Osteocyte (in vitro differentiated cells): ENCODE measurements at regions not wholly inside any gene's neighbourhood (a gene's known extent, or its start where the extent isn't known, plus 50 kb on each side); places are given as distances from the start of the nearest gene placed in this dataset.

ENCODE experiments used
- DNase-seq: peaks from one replicate; pipeline ENCODE4 v3.0.0; 2021; ENCODE audit warnings: mixed read lengths; ENCODE audit not compliant: unreplicated experiment; ENCODE audit errors: extremely low spot score
- H3K27ac Mint-ChIP-seq: one replicate; pipeline ENCODE4 v1.8.0; 2021; ENCODE audit warnings: mild to moderate bottlenecking, mixed read lengths; ENCODE audit not compliant: unreplicated experiment
- H3K27me3 Mint-ChIP-seq: one replicate; pipeline ENCODE4 v1.8.0; 2021; ENCODE audit warnings: mixed read lengths; ENCODE audit not compliant: unreplicated experiment
- H3K36me3 Mint-ChIP-seq: one replicate; pipeline ENCODE4 v1.8.0; 2021; ENCODE audit warnings: mixed read lengths; ENCODE audit not compliant: unreplicated experiment
- H3K4me1 Mint-ChIP-seq: one replicate; pipeline ENCODE4 v1.8.0; 2021; ENCODE audit warnings: mixed read lengths; ENCODE audit not compliant: unreplicated experiment
- H3K4me3 Mint-ChIP-seq: one replicate; pipeline ENCODE4 v1.8.0; 2021; ENCODE audit warnings: mild to moderate bottlenecking, moderate library complexity, mixed read lengths; ENCODE audit not compliant: unreplicated experiment
- H3K9me3 Mint-ChIP-seq: one replicate; pipeline ENCODE4 v1.8.0; 2021; ENCODE audit warnings: mixed read lengths; ENCODE audit not compliant: unreplicated experiment
- CTCF ChIP-seq: fragments of 200-600 bp; sonication (generic); IDR thresholded peaks from 2 replicates; pipeline ENCODE4 v1.5.0; 2021; ENCODE audit warnings: antibody characterized with exemption, mild to moderate bottlenecking, moderate library complexity

DNA sequence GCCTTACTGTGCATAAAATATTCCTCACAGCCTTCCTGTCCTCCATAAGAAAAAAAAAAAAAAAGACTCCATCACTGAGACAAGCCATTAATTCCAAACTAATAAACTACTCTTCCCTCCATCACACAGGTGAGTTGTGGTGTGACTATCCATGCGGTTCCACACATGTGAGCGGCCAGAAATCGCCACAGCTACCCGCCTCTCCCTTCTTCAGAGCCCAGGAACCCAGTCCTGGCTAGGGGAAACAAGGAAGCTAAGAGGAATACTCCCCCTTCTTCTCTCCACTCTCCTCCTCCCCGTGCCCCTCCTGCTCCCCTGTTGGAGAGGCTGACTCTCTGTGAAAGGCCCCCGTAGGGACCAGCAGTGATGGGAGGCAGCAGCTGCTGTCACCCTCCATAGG, 128.6 kb upstream of the ARID1B start:
- peaks cover 14% of the 10 kb centered on the region for H3K27me3 Mint-ChIP-seq
- no peaks in the 10 kb centered on the region for H3K36me3 Mint-ChIP-seq
- H3K9me3 Mint-ChIP-seq: no peaks in the 10 kb centered on the region
- no peaks in the 10 kb centered on the region for H3K4me1 Mint-ChIP-seq
- DNase-seq: no peak
- no peak for TF ChIP-seq CTCF
- no peak overlapping the region for H3K4me3 Mint-ChIP-seq
- H3K27ac Mint-ChIP-seq: no peak overlapping the region

DNA sequence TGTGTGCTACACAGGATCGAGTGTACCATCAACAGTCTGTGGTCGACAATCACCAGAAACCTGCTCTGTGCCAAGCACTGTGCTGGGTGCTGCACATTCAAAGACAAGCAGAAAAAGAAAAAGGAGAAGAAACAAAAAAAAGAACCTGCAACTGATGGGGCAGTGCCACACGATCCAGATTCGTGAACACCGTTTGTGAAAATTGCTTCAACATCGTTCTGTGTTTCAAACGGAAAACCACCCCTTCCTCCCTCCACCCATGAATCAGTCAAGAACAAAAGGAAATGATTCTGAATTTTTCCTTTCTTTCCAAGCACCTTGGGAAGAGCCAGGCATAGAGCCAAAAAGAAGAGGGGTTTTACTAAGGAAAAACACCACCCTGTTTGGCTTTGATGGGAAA, 129.2 kb upstream of the ARID1B start:
- H3K36me3 Mint-ChIP-seq: no peaks in the 10 kb centered on the region
- peaks cover 14% of the 10 kb centered on the region for H3K27me3 Mint-ChIP-seq
- no peak for DNase-seq
- no peak for TF ChIP-seq CTCF
- no peaks in the 10 kb centered on the region for H3K9me3 Mint-ChIP-seq
- no peak overlapping the region for H3K27ac Mint-ChIP-seq
- no peak overlapping the region for H3K4me3 Mint-ChIP-seq
- H3K4me1 Mint-ChIP-seq: no peaks in the 10 kb centered on the region

- Mint-ChIP-seq H3K9me3 (no peaks in the 10 kb centered on the region), H3K27ac (no peak overlapping the region), H3K36me3 (no peaks in the 10 kb centered on the region), H3K4me3 (no peak overlapping the region), H3K4me1 (no peaks in the 10 kb centered on the region), H3K27me3 (peaks cover 14% of the 10 kb centered on the region)
- no peak for DNase-seq
- TF ChIP-seq CTCF: no peak
These were observed 129.9 kb upstream of the ARID1B start for GRCh38 chr6:156647140-156647784.

DNA sequence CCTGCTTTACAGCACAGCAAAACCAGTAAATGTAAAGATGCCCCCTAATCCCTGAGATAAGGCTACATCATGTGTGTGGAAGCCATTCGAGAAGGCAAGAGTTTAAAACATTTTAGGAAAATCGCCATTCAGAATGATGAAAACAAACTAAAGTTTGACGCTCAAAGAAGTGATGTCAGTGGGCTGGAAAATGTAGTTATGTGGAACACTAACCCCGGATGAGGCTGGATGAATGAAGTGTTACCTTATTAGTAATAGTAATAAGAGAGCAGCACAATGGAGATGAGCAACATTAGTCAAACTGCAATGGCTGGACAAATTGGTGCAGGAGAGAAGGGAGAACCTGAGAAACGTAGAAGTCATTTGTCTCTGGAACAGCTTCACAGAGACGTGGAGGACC, 130.7 kb upstream of the ARID1B start:
- H3K4me1 Mint-ChIP-seq: no peaks in the 10 kb centered on the region
- no peak for DNase-seq
- TF ChIP-seq CTCF: no peak
- H3K9me3 Mint-ChIP-seq: no peaks in the 10 kb centered on the region
- H3K27ac Mint-ChIP-seq: no peak overlapping the region
- peaks cover 14% of the 10 kb centered on the region for H3K27me3 Mint-ChIP-seq
- H3K4me3 Mint-ChIP-seq: no peak overlapping the region
- H3K36me3 Mint-ChIP-seq: no peaks in the 10 kb centered on the region

DNA sequence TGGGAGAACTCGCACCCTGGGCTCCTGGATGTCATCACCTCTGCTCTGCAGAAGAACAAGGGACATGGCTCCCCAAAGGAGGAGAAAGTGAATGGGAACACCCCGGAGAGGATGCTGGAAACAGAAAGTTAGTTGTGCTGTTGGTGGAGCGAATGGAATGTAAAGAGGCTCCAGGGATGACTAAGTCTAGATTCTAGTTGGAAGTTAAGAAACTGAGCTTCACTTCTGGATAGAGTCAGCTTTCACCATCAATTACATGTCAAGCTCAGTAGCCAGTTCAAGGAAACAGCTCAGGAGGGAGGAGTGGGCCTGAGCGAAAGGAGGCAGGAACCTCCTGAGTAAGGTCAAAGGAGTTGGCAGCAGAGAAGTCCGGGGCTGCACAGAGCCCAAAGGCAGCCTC, 132.1 kb upstream of the ARID1B start:
- no peak for DNase-seq
- no peak overlapping the region for H3K4me3 Mint-ChIP-seq
- TF ChIP-seq CTCF: no peak
- no peaks in the 10 kb centered on the region for H3K9me3 Mint-ChIP-seq
- H3K4me1 Mint-ChIP-seq: no peaks in the 10 kb centered on the region
- peaks cover 14% of the 10 kb centered on the region for H3K27me3 Mint-ChIP-seq
- no peaks in the 10 kb centered on the region for H3K36me3 Mint-ChIP-seq
- H3K27ac Mint-ChIP-seq: no peak overlapping the region
